ENCODE measurements at regions not wholly inside any gene's neighbourhood (a gene's known extent, or its start where the extent isn't known, plus 50 kb on each side); places are given as distances from the start of the nearest gene placed in this dataset.

- in situ Hi-C loops (cut with MboI; ENCODE audit: low pct_ligation_motif_present in 1 of 4, low pct_unique_long_range_greater_than_20kb in 1 of 4, low sequenced_read_pairs in 3 of 4), result no loop called here
- WGBS, 2 donors (ENCODE audit: low coverage in 1 of 2), result 87 to 94% methylated on average over 3 to 4 of the region's 4 CpGs
- Histone ChIP-seq H3K36me3 (no peaks in the 10 kb centered on the region), H3K4me3 (no peak overlapping the region), H3K4me1 (no peaks in the 10 kb centered on the region), H3K27ac (no peak overlapping the region), H3K9me3 (no peaks in the 10 kb centered on the region), H3K27me3 (no peaks in the 10 kb centered on the region)
- DNase-seq, result no peak
- no peak for TF ChIP-seq EP300 (IDR thresholded peaks at IDR 0.05; ENCODE audit: low read depth)
- TF ChIP-seq POLR2A (IDR thresholded peaks at IDR 0.05), result no peak
- no peak for TF ChIP-seq CTCF (IDR thresholded peaks at IDR 0.05)
- no peak for TF ChIP-seq POLR2AphosphoS5 (IDR thresholded peaks at IDR 0.05)
- intact Hi-C loops (cut with DNase I; ENCODE audit: low total_unique reads), result no loop called here
Observed at GRCh38 chr18:68104036-68104435, 587.5 kb upstream of the DSEL start.

- in situ Hi-C loops (cut with MboI; ENCODE audit: low pct_ligation_motif_present in 1 of 4, low pct_unique_long_range_greater_than_20kb in 1 of 4, low sequenced_read_pairs in 3 of 4), result no loop called here
- DNase-seq, result no peak
- H3K27ac ChIP-seq, result no peak overlapping the region
- TF ChIP-seq POLR2AphosphoS5 (IDR thresholded peaks at IDR 0.05) (no peak), CTCF (IDR thresholded peaks at IDR 0.05) (no peak), POLR2A (IDR thresholded peaks at IDR 0.05) (no peak), EP300 (IDR thresholded peaks at IDR 0.05; ENCODE audit: low read depth) (no peak)
- no peaks in the 10 kb centered on the region for H3K9me3 ChIP-seq
- 22 to 42% methylated on average over 2 of the region's 2 CpGs for WGBS, 2 donors (ENCODE audit: low coverage in 1 of 2)
- H3K4me1 ChIP-seq, result no peaks in the 10 kb centered on the region
- intact Hi-C loops (cut with DNase I; ENCODE audit: low total_unique reads), result no loop called here
- no peaks in the 10 kb centered on the region for H3K36me3 ChIP-seq
- H3K4me3 ChIP-seq, result no peak overlapping the region
- H3K27me3 ChIP-seq, result no peaks in the 10 kb centered on the region
Observed at GRCh38 chr18:68103561-68103960, 587.0 kb upstream of the DSEL start.

- Histone ChIP-seq H3K27me3 (no peaks in the 10 kb centered on the region), H3K27ac (no peak overlapping the region), H3K36me3 (no peaks in the 10 kb centered on the region), H3K4me1 (no peaks in the 10 kb centered on the region), H3K4me3 (no peak overlapping the region), H3K9me3 (no peaks in the 10 kb centered on the region)
- TF ChIP-seq POLR2A (IDR thresholded peaks at IDR 0.05) (no peak), EP300 (IDR thresholded peaks at IDR 0.05; ENCODE audit: low read depth) (no peak), POLR2AphosphoS5 (IDR thresholded peaks at IDR 0.05) (no peak), CTCF (IDR thresholded peaks at IDR 0.05) (no peak)
- in situ Hi-C loops (cut with MboI; ENCODE audit: low pct_ligation_motif_present in 1 of 4, low pct_unique_long_range_greater_than_20kb in 1 of 4, low sequenced_read_pairs in 3 of 4) (no loop called here), intact Hi-C loops (cut with DNase I; ENCODE audit: low total_unique reads) (no loop called here)
- WGBS, 2 donors (ENCODE audit: low coverage in 1 of 2), result 49 to 69% methylated on average over 3 to 4 of the region's 4 CpGs
- no peak for DNase-seq
Observed at GRCh38 chr18:68102117-68102516, 585.6 kb upstream of the DSEL start.

GRCh38 chr18:68098655-68099054, 582.1 kb upstream of the DSEL start:
- in situ Hi-C loops (cut with MboI; ENCODE audit: low pct_ligation_motif_present in 1 of 4, low pct_unique_long_range_greater_than_20kb in 1 of 4, low sequenced_read_pairs in 3 of 4), result no loop called here
- no peak overlapping the region for H3K4me3 ChIP-seq
- intact Hi-C loops (cut with DNase I; ENCODE audit: low total_unique reads), result no loop called here
- no peaks in the 10 kb centered on the region for H3K27me3 ChIP-seq
- no peak for DNase-seq
- no peak overlapping the region for H3K27ac ChIP-seq
- no peaks in the 10 kb centered on the region for H3K36me3 ChIP-seq
- H3K9me3 ChIP-seq, result no peaks in the 10 kb centered on the region
- H3K4me1 ChIP-seq, result no peaks in the 10 kb centered on the region
- TF ChIP-seq EP300 (IDR thresholded peaks at IDR 0.05; ENCODE audit: low read depth), result no peak
- no peak for TF ChIP-seq POLR2A (IDR thresholded peaks at IDR 0.05)
- no peak for TF ChIP-seq CTCF (IDR thresholded peaks at IDR 0.05)
- TF ChIP-seq POLR2AphosphoS5 (IDR thresholded peaks at IDR 0.05), result no peak
- 45 to 73% methylated on average over 3 of the region's 3 CpGs for WGBS, 2 donors (ENCODE audit: low coverage in 1 of 2)
